ENCODE measurements at regions not wholly inside any gene's neighbourhood (a gene's known extent, or its start where the extent isn't known, plus 50 kb on each side); places are given as distances from the start of the nearest gene placed in this dataset.

- TF ChIP-seq POLR2A (IDR thresholded peaks at IDR 0.05; ENCODE audit: low read depth, low read length) (no peak), POLR2AphosphoS5 (IDR thresholded peaks at IDR 0.05; ENCODE audit: low read depth, low read length) (no peak)
Measured at GRCh38 chr11:43053638-43054412, 258.0 kb upstream of the API5 start.

Measured in GM12891 (cell line).